ENCODE measurements at regions not wholly inside any gene's neighbourhood (a gene's known extent, or its start where the extent isn't known, plus 50 kb on each side); places are given as distances from the start of the nearest gene placed in this dataset.

DNA sequence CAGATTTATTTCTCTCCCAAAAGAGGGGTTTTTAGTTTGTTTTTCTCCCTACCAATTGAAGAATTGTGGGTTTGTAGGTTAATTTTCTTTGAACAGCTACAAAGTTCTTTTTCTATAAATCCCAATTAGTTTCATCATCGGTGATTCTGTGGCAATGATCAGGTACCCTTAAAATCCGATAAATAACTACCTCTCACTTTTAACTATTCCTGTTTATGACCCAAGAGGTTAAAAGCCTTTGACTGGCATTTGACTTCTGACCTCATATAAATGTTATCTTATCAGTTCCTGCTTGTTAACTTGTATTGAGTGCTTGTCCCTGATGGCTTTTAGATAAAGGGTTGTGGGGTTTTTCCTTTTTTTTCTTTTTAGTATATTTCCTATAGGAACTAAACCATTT, 124.4 kb upstream of the TMEM161B start:
- no peaks in the 10 kb centered on the region for H3K9me3 ChIP-seq (ENCODE audit: low read depth, low read length)
- no peaks in the 10 kb centered on the region for H4K20me1 ChIP-seq (ENCODE audit: insufficient read depth, low read length)
- no peak overlapping the region for H3K4me3 ChIP-seq (ENCODE audit: insufficient read depth, low read length)
- H3K27ac ChIP-seq (ENCODE audit: low read depth, low read length): no peak overlapping the region
- no peaks in the 10 kb centered on the region for H3K36me3 ChIP-seq (ENCODE audit: insufficient read depth, low read length)
- H3K4me1 ChIP-seq (ENCODE audit: insufficient read depth, low read length): no peaks in the 10 kb centered on the region
- no peaks in the 10 kb centered on the region for H3K27me3 ChIP-seq (ENCODE audit: insufficient read depth, low read length)
- TF ChIP-seq, protein P1, sequence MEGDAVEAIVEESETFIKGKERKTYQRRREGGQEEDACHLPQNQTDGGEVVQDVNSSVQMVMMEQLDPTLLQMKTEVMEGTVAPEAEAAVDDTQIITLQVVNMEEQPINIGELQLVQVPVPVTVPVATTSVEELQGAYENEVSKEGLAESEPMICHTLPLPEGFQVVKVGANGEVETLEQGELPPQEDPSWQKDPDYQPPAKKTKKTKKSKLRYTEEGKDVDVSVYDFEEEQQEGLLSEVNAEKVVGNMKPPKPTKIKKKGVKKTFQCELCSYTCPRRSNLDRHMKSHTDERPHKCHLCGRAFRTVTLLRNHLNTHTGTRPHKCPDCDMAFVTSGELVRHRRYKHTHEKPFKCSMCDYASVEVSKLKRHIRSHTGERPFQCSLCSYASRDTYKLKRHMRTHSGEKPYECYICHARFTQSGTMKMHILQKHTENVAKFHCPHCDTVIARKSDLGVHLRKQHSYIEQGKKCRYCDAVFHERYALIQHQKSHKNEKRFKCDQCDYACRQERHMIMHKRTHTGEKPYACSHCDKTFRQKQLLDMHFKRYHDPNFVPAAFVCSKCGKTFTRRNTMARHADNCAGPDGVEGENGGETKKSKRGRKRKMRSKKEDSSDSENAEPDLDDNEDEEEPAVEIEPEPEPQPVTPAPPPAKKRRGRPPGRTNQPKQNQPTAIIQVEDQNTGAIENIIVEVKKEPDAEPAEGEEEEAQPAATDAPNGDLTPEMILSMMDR (IDR thresholded peaks at IDR 0.05; ENCODE audit: extremely low read depth, low read depth, low read length): no peak
- H3K79me2 ChIP-seq (ENCODE audit: insufficient read depth, low read length): no peaks in the 10 kb centered on the region
- no peak for DNase-seq (ENCODE audit: insufficient read length, low spot score, missing footprints)
- H2AFZ ChIP-seq (ENCODE audit: low read length): no peak overlapping the region
- H3K4me2 ChIP-seq (ENCODE audit: insufficient read depth, low read length): no peak overlapping the region

DNA sequence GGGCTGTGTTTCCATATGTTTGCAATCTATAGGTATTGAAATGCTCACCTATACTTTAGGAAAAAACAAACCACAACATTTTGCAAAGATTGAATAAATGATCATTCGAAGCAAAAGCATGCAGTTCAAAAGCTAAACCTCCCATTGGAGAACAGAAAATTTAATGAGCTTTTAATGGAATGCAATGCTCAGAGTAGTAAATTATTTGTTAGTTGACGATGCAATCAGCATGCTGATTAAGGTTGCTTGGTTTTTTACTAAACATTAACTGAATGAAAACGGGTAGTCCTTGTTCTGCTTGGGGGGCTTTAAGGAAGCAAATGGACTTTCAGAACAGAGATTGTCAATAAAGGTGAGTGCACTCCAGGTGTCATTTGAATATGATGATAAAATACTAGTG, 123.3 kb upstream of the TMEM161B start:
- Histone ChIP-seq H3K4me3 (ENCODE audit: insufficient read depth, low read length) (no peak overlapping the region), H3K4me2 (ENCODE audit: insufficient read depth, low read length) (no peak overlapping the region), H3K27me3 (ENCODE audit: insufficient read depth, low read length) (no peaks in the 10 kb centered on the region), H3K4me1 (ENCODE audit: insufficient read depth, low read length) (no peaks in the 10 kb centered on the region), H3K27ac (ENCODE audit: low read depth, low read length) (no peak overlapping the region), H2AFZ (ENCODE audit: low read length) (no peak overlapping the region), H3K79me2 (ENCODE audit: insufficient read depth, low read length) (no peaks in the 10 kb centered on the region), H4K20me1 (ENCODE audit: insufficient read depth, low read length) (no peaks in the 10 kb centered on the region), H3K36me3 (ENCODE audit: insufficient read depth, low read length) (no peaks in the 10 kb centered on the region), H3K9me3 (ENCODE audit: low read depth, low read length) (no peaks in the 10 kb centered on the region)
- no peak for DNase-seq (ENCODE audit: insufficient read length, low spot score, missing footprints)
- TF ChIP-seq, protein P1 (IDR thresholded peaks at IDR 0.05; ENCODE audit: extremely low read depth, low read depth, low read length): no peak

DNA sequence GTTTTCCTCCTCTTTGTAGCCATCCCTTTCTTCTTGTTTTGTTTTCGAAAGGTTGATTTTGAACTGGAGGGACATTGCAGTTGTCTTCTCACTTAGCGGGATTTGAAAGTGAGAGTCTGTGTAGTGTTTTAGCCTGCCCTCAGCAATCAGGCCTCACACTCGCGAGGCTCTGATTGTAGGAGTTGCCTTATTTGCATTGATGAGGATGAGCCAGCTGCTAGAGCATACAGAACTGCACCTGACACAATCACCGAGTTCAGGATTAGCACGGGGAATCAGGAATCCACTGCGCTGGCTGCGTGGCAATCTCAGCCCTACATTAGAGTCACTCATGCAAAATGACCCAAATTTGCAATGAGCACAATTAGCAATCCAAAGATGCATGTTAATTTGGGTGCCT, 122.5 kb upstream of the TMEM161B start:
- no peaks in the 10 kb centered on the region for H3K79me2 ChIP-seq (ENCODE audit: insufficient read depth, low read length)
- TF ChIP-seq, protein P1 (IDR thresholded peaks at IDR 0.05; ENCODE audit: extremely low read depth, low read depth, low read length): no peak

DNA sequence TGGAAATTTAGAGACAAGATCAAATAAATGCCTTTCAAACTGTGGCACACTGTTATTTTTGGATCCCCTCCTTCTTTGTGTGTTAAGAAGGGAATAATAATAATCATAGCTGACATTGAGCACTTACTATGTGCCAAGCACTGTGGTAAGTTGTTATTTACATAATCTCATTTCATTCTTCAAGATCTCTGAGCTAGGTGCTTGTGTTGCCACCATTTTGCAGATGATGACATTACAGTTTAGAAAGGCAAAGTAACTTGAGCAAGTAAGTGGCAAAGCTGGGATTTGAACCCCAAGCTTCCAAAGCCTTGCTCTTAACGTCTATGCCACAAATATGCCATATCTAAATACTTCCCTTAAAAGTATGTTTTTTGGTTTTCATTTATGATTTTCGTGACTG, 121.8 kb upstream of the TMEM161B start:
- no peaks in the 10 kb centered on the region for H3K79me2 ChIP-seq (ENCODE audit: insufficient read depth, low read length)

More for the DNA sequence above, 122.5 kb upstream of the TMEM161B start:
- H3K4me1 ChIP-seq (ENCODE audit: insufficient read depth, low read length): no peaks in the 10 kb centered on the region
- H2AFZ ChIP-seq (ENCODE audit: low read length): no peak overlapping the region
- H3K27me3 ChIP-seq (ENCODE audit: insufficient read depth, low read length): no peaks in the 10 kb centered on the region
- no peak overlapping the region for H3K4me3 ChIP-seq (ENCODE audit: insufficient read depth, low read length)
- H3K27ac ChIP-seq (ENCODE audit: low read depth, low read length): no peak overlapping the region
- no peak overlapping the region for H3K4me2 ChIP-seq (ENCODE audit: insufficient read depth, low read length)
- H3K36me3 ChIP-seq (ENCODE audit: insufficient read depth, low read length): no peaks in the 10 kb centered on the region
- H3K9me3 ChIP-seq (ENCODE audit: low read depth, low read length): no peaks in the 10 kb centered on the region
- no peaks in the 10 kb centered on the region for H4K20me1 ChIP-seq (ENCODE audit: insufficient read depth, low read length)
- no peak for DNase-seq (ENCODE audit: insufficient read length, low spot score, missing footprints)

More for the DNA sequence above, 121.8 kb upstream of the TMEM161B start:
- no peak overlapping the region for H3K27ac ChIP-seq (ENCODE audit: low read depth, low read length)
- TF ChIP-seq, protein P1 (IDR thresholded peaks at IDR 0.05; ENCODE audit: extremely low read depth, low read depth, low read length): no peak
- H2AFZ ChIP-seq (ENCODE audit: low read length): no peak overlapping the region
- no peak for DNase-seq (ENCODE audit: insufficient read length, low spot score, missing footprints)
- no peaks in the 10 kb centered on the region for H3K27me3 ChIP-seq (ENCODE audit: insufficient read depth, low read length)
- H3K4me3 ChIP-seq (ENCODE audit: insufficient read depth, low read length): no peak overlapping the region
- H4K20me1 ChIP-seq (ENCODE audit: insufficient read depth, low read length): no peaks in the 10 kb centered on the region
- H3K4me1 ChIP-seq (ENCODE audit: insufficient read depth, low read length): no peaks in the 10 kb centered on the region
- H3K4me2 ChIP-seq (ENCODE audit: insufficient read depth, low read length): no peak overlapping the region
- no peaks in the 10 kb centered on the region for H3K9me3 ChIP-seq (ENCODE audit: low read depth, low read length)
- no peaks in the 10 kb centered on the region for H3K36me3 ChIP-seq (ENCODE audit: insufficient read depth, low read length)

All from osteoblast (primary cell).